T47D (cell line): ENCODE measurements at regions not wholly inside any gene's neighbourhood (a gene's known extent, or its start where the extent isn't known, plus 50 kb on each side); places are given as distances from the start of the nearest gene placed in this dataset.
"Not testable (repeated sequence)": the region's sequence is repeated elsewhere in the genome, so short reads cannot be mapped to it uniquely, and the experiment has no call there.

ENCODE experiments used
- DNase-seq, 2 experiments: peaks; one replicate each; pipeline versions ENCODE4 v3.0.0 to v3.0.0-alpha.2; 2011 to 2012; ENCODE audit warnings: low read depth in 1 of 2, low spot score in 1 of 2
- JUND ChIP-seq: IDR thresholded peaks from 2 replicates; pipeline ENCODE4 v1.6.1; 2012; ENCODE audit warnings: low read depth
- in situ Hi-C: cut with HindIII; loops from 2 replicates; pipeline ENCODE4 v1.10.0; 2016; ENCODE audit warnings: low sequenced_read_pairs, low pct_unique_long_range_greater_than_20kb

- in situ Hi-C loops: no loop called here
- TF ChIP-seq JUND: no peak
Observed at GRCh38 chr22:33167998-33168790, 110.0 kb upstream of the SYN3 start.

GRCh38 chr22:33166206-33166605 lies 108.0 kb upstream of the SYN3 start:
- TF ChIP-seq JUND: no peak
- in situ Hi-C loops: no loop called here
- no peak for DNase-seq

More at GRCh38 chr22:33167998-33168790, 110.0 kb upstream of the SYN3 start:
- no peak for DNase-seq

- DNase-seq: no peak
- in situ Hi-C loops: no loop called here
- no peak for TF ChIP-seq JUND
Observed at GRCh38 chr22:33163815-33164214, 105.6 kb upstream of the SYN3 start.

- no peak for TF ChIP-seq JUND
- in situ Hi-C loops: no loop called here
- no peak for DNase-seq
Observed at GRCh38 chr22:33162196-33162595, 104.0 kb upstream of the SYN3 start.

- DNase-seq: no peak
- in situ Hi-C loops: no loop called here
- TF ChIP-seq JUND: no peak
Observed at GRCh38 chr22:33160525-33160924, 102.3 kb upstream of the SYN3 start.

GRCh38 chr22:33154967-33155366 lies 96.8 kb upstream of the SYN3 start:
- DNase-seq, in situ Hi-C loops: not testable (repeated sequence)

GRCh38 chr22:33149611-33150010 lies 91.4 kb upstream of the SYN3 start:
- in situ Hi-C loops: no loop called here
- no peak for DNase-seq
- no peak for TF ChIP-seq JUND

GRCh38 chr22:33144721-33145120 lies 86.5 kb upstream of the SYN3 start:
- in situ Hi-C loops: no loop called here
- no peak for TF ChIP-seq JUND
- no peak for DNase-seq

GRCh38 chr22:33142282-33143055 lies 84.3 kb upstream of the SYN3 start:
- TF ChIP-seq JUND: no peak
- DNase-seq: no peak
- in situ Hi-C loops: no loop called here

- DNase-seq: no peak
- in situ Hi-C loops: no loop called here
- no peak for TF ChIP-seq JUND
Observed at GRCh38 chr22:33139937-33140336, 81.8 kb upstream of the SYN3 start.

GRCh38 chr22:33138333-33138732 lies 80.2 kb upstream of the SYN3 start:
- in situ Hi-C loops, DNase-seq: not testable (repeated sequence)

GRCh38 chr22:33130473-33130872 lies 72.3 kb upstream of the SYN3 start:
- in situ Hi-C loops: no loop called here
- no peak for TF ChIP-seq JUND

GRCh38 chr22:33129621-33130020 lies 71.4 kb upstream of the SYN3 start:
- DNase-seq: no peak
- no peak for TF ChIP-seq JUND
- in situ Hi-C loops: no loop called here

More at GRCh38 chr22:33130473-33130872, 72.3 kb upstream of the SYN3 start:
- DNase-seq: no peak
